ENCODE measurements at regions not wholly inside any gene's neighbourhood (a gene's known extent, or its start where the extent isn't known, plus 50 kb on each side); places are given as distances from the start of the nearest gene placed in this dataset.

DNA sequence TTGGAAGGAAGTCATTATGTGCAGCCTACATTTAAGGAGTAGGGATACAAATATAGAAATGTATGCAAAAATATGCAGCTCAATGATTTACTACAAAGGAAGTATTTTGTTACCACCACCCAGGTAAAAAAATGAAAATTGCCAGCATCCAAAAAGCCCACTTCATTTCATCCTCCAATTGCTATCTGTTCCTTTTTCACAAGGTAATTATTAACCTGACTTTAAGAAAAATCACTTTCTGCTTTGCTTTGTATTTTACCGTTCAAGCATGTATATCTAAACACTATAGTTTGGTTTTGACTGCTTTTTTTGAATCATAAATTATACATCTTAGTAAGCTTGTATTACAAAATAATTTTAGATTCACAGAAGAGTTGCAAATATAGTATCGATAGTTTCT is 768.5 kb upstream of the GJE1 start:
- no peak for DNase-seq
- intact Hi-C loops (cut with DNase I; ENCODE audit: low total_unique reads) = no loop called here
- Histone ChIP-seq H3K4me3 (no peak overlapping the region), H3K36me3 (ENCODE audit: low read depth, missing control alignments) (no peaks in the 10 kb centered on the region), H3K27ac (no peak overlapping the region), H3K9me3 (no peaks in the 10 kb centered on the region), H3K27me3 (no peaks in the 10 kb centered on the region), H3K4me1 (no peaks in the 10 kb centered on the region)
- TF ChIP-seq POLR2A (IDR thresholded peaks at IDR 0.05) (no peak), CTCF (IDR thresholded peaks at IDR 0.05) (no peak)
- 89 to 93% methylated on average over 2 of the region's 2 CpGs for WGBS, 2 donors

- H3K36me3 ChIP-seq (ENCODE audit: low read depth, missing control alignments) = no peaks in the 10 kb centered on the region
- TF ChIP-seq CTCF (IDR thresholded peaks at IDR 0.05) (no peak), POLR2A (IDR thresholded peaks at IDR 0.05) (no peak)
- no peaks in the 10 kb centered on the region for H3K4me1 ChIP-seq
- H3K27me3 ChIP-seq = no peaks in the 10 kb centered on the region
- no peak overlapping the region for H3K27ac ChIP-seq
- no peak overlapping the region for H3K4me3 ChIP-seq
- no peak for DNase-seq
- no peaks in the 10 kb centered on the region for H3K9me3 ChIP-seq
- WGBS, 2 donors = 82% methylated on average over 1 of the region's 1 CpG
- intact Hi-C loops (cut with DNase I; ENCODE audit: low total_unique reads) = no loop called here
Observed at GRCh38 chr6:141361559-141361958, 771.2 kb upstream of the GJE1 start.

DNA sequence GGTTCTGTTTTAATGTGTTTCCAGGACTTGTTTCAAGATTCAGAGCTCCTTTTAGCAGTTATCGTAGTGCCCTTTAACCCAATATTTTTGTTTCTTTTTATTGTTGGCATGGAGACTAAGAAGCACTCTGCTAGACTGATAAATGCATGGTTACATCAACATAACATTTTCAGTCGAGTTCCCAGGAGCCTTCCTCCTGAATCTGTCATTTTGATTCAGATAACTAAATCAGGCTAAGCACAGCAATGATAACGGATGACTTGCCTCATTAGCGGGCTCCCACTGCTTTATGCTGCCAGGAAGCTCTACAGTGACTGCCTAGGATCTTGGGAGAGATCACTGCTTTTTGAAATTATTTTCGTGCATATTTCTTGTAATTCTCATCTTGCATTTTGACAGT is 772.8 kb upstream of the GJE1 start:
- intact Hi-C loops (cut with DNase I; ENCODE audit: low total_unique reads) = no loop called here
- Histone ChIP-seq H3K27ac (no peak overlapping the region), H3K9me3 (no peaks in the 10 kb centered on the region), H3K27me3 (no peaks in the 10 kb centered on the region), H3K36me3 (ENCODE audit: low read depth, missing control alignments) (no peaks in the 10 kb centered on the region), H3K4me3 (no peak overlapping the region), H3K4me1 (no peaks in the 10 kb centered on the region)
- peak; percentile 18 for DNase-seq
- no peak for TF ChIP-seq POLR2A (IDR thresholded peaks at IDR 0.05)
- no peak for TF ChIP-seq CTCF (IDR thresholded peaks at IDR 0.05)
- 39 to 40% methylated on average over 5 of the region's 5 CpGs for WGBS, 2 donors

GRCh38 chr6:141354191-141354955 is 778.4 kb upstream of the GJE1 start:
- Histone ChIP-seq H3K36me3 (ENCODE audit: low read depth, missing control alignments) (no peaks in the 10 kb centered on the region), H3K4me3 (no peak overlapping the region), H3K27ac (no peak overlapping the region), H3K4me1 (no peaks in the 10 kb centered on the region), H3K9me3 (no peaks in the 10 kb centered on the region), H3K27me3 (no peaks in the 10 kb centered on the region)
- no peak for TF ChIP-seq POLR2A (IDR thresholded peaks at IDR 0.05)
- no peak for DNase-seq
- intact Hi-C loops (cut with DNase I; ENCODE audit: low total_unique reads) = no loop called here
- 86 to 95% methylated on average over 4 of the region's 4 CpGs for WGBS, 2 donors

DNA sequence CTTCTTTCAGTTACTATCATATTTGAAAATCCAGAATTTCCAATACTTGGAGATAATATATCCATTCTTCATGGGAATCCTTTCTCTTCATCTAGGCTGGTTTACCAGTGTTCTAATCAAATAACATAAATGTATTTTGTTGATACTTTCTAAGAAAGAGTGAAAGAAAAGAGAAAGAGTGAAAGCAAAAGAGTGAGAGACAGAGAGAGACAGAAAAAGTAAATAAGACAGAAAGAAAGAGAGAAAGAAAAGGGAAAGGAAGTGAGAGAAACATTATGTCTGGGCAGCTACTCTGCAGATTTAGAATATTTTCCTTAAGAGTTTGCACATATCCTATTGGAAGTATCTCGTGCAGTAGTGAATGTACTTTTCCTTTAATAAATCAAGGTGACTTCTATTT is 781.0 kb upstream of the GJE1 start:
- no peak for DNase-seq
- H3K27ac ChIP-seq = no peak overlapping the region
- no peaks in the 10 kb centered on the region for H3K36me3 ChIP-seq (ENCODE audit: low read depth, missing control alignments)
- H3K27me3 ChIP-seq = no peaks in the 10 kb centered on the region
- 70% methylated on average over 1 of the region's 1 CpG for WGBS, 2 donors
- H3K9me3 ChIP-seq = no peaks in the 10 kb centered on the region
- H3K4me3 ChIP-seq = no peak overlapping the region
- no peaks in the 10 kb centered on the region for H3K4me1 ChIP-seq
- intact Hi-C loops (cut with DNase I; ENCODE audit: low total_unique reads) = no loop called here
- TF ChIP-seq CTCF (IDR thresholded peaks at IDR 0.05) = no peak
